NB4 (cell line): ENCODE measurements at regions not wholly inside any gene's neighbourhood (a gene's known extent, or its start where the extent isn't known, plus 50 kb on each side); places are given as distances from the start of the nearest gene placed in this dataset.
"Not testable (repeated sequence)": the region's sequence is repeated elsewhere in the genome, so short reads cannot be mapped to it uniquely, and the experiment has no call there.

Experiments
- DNase-seq: peaks from one replicate; pipeline ENCODE4 v3.0.0; 2010; ENCODE audit warnings: low read depth
- H3K4me3 ChIP-seq: one replicate; pipeline ENCODE4 v1.5.1; 2011; ENCODE audit warnings: mild to moderate bottlenecking, low read depth, low read length, moderate library complexity
- CTCF ChIP-seq: IDR thresholded peaks from one replicate; pipeline ENCODE4 v1.5.1; 2012; ENCODE audit warnings: low read depth, low read length
- MAX ChIP-seq: IDR thresholded peaks from 2 replicates; pipeline ENCODE4 v1.6.1; 2011; ENCODE audit warnings: low read depth, low read length
- MYC ChIP-seq: IDR thresholded peaks from 2 replicates; pipeline ENCODE4 v1.6.1; 2011; ENCODE audit warnings: low read depth, low read length
- POLR2A ChIP-seq: IDR thresholded peaks from 2 replicates; pipeline ENCODE4 v1.6.1; 2011; ENCODE audit warnings: mild to moderate bottlenecking; ENCODE audit not compliant: insufficient read length; ENCODE audit errors: extremely low read depth

- H3K4me3 ChIP-seq, result no peak overlapping the region
- TF ChIP-seq MAX (no peak), POLR2A (no peak), MYC (no peak), CTCF (no peak)
- DNase-seq, result no peak
These were observed 58.2 kb upstream of the DUSP21 start for GRCh38 chrX:44785652-44786051.

- TF ChIP-seq MYC (no peak), CTCF (no peak), MAX (no peak), POLR2A (no peak)
- DNase-seq, result no peak
- H3K4me3 ChIP-seq, result no peak overlapping the region
These were observed 59.6 kb upstream of the DUSP21 start for GRCh38 chrX:44784241-44784640.

GRCh38 chrX:44778254-44778653 is 65.6 kb upstream of the DUSP21 start:
- no peak overlapping the region for H3K4me3 ChIP-seq
- no peak for DNase-seq
- TF ChIP-seq POLR2A (no peak), MYC (no peak), CTCF (no peak), MAX (no peak)

- TF ChIP-seq POLR2A, result no peak
- TF ChIP-seq MYC, result no peak
- TF ChIP-seq CTCF, result no peak
- no peak for TF ChIP-seq MAX
- no peak overlapping the region for H3K4me3 ChIP-seq
- DNase-seq, result no peak
These were observed 68.1 kb upstream of the DUSP21 start for GRCh38 chrX:44775726-44776125.

GRCh38 chrX:44774066-44774465 is 69.8 kb upstream of the DUSP21 start:
- H3K4me3 ChIP-seq, DNase-seq: not testable (repeated sequence)

GRCh38 chrX:44770121-44770520 is 73.7 kb upstream of the DUSP21 start:
- no peak for TF ChIP-seq CTCF
- TF ChIP-seq MAX, result no peak
- TF ChIP-seq MYC, result no peak
- TF ChIP-seq POLR2A, result no peak
- no peak for DNase-seq
- H3K4me3 ChIP-seq, result no peak overlapping the region

- no peak for DNase-seq
- no peak for TF ChIP-seq CTCF
- no peak for TF ChIP-seq MAX
- no peak for TF ChIP-seq POLR2A
- no peak for TF ChIP-seq MYC
- no peak overlapping the region for H3K4me3 ChIP-seq
These were observed 76.5 kb upstream of the DUSP21 start for GRCh38 chrX:44767308-44767707.
